Fibroblast of skin of right quadriceps (primary cell): ENCODE measurements at regions not wholly inside any gene's neighbourhood (a gene's known extent, or its start where the extent isn't known, plus 50 kb on each side); places are given as distances from the start of the nearest gene placed in this dataset.
"Not testable (repeated sequence)": the region's sequence is repeated elsewhere in the genome, so short reads cannot be mapped to it uniquely, and the experiment has no call there.

Experiments
- DNase-seq: peaks from one replicate; pipeline ENCODE4 v3.0.0-alpha.2; 2013

GRCh38 chr2:125642032-125642431, 1013.9 kb upstream of the GYPC start:
- no peak for DNase-seq

GRCh38 chr2:125643128-125643527, 1012.8 kb upstream of the GYPC start:
- no peak for DNase-seq

- no peak for DNase-seq
These were observed 1012.4 kb upstream of the GYPC start for GRCh38 chr2:125643585-125643984.

GRCh38 chr2:125644257-125644656, 1011.7 kb upstream of the GYPC start:
- DNase-seq, result no peak

- DNase-seq, result no peak
These were observed 1003.7 kb upstream of the GYPC start for GRCh38 chr2:125652280-125652679.

- no peak for DNase-seq
These were observed 1001.7 kb upstream of the GYPC start for GRCh38 chr2:125654226-125654625.

- DNase-seq, result no peak
These were observed 999.8 kb upstream of the GYPC start for GRCh38 chr2:125656190-125656589.

GRCh38 chr2:125658583-125658982, 997.4 kb upstream of the GYPC start:
- DNase-seq, result no peak

- DNase-seq, result not testable (repeated sequence)
These were observed 995.6 kb upstream of the GYPC start for GRCh38 chr2:125660369-125660768.

- no peak for DNase-seq
These were observed 988.3 kb upstream of the GYPC start for GRCh38 chr2:125667630-125668029.

GRCh38 chr2:125679903-125680302, 976.1 kb upstream of the GYPC start:
- DNase-seq, result no peak

- DNase-seq, result no peak
These were observed 975.1 kb upstream of the GYPC start for GRCh38 chr2:125680809-125681208.

- no peak for DNase-seq
These were observed 974.4 kb upstream of the GYPC start for GRCh38 chr2:125681576-125681975.

GRCh38 chr2:125681976-125682805, 973.8 kb upstream of the GYPC start:
- DNase-seq, result no peak

- DNase-seq, result no peak
These were observed 971.7 kb upstream of the GYPC start for GRCh38 chr2:125684256-125684655.

- no peak for DNase-seq
These were observed 971.0 kb upstream of the GYPC start for GRCh38 chr2:125684932-125685331.

GRCh38 chr2:125696560-125696959, 959.4 kb upstream of the GYPC start:
- no peak for DNase-seq

GRCh38 chr2:125698280-125698679, 957.7 kb upstream of the GYPC start:
- DNase-seq, result no peak

GRCh38 chr2:125701070-125701469, 954.9 kb upstream of the GYPC start:
- DNase-seq, result no peak

- no peak for DNase-seq
These were observed 948.3 kb upstream of the GYPC start for GRCh38 chr2:125707611-125708010.

- no peak for DNase-seq
These were observed 945.4 kb upstream of the GYPC start for GRCh38 chr2:125710561-125710960.

GRCh38 chr2:125711075-125711474, 944.9 kb upstream of the GYPC start:
- no peak for DNase-seq

GRCh38 chr2:125713533-125713932, 942.4 kb upstream of the GYPC start:
- DNase-seq, result no peak

GRCh38 chr2:125721072-125721721, 934.8 kb upstream of the GYPC start:
- DNase-seq, result no peak

GRCh38 chr2:125730921-125731320, 925.0 kb upstream of the GYPC start:
- no peak for DNase-seq
